ENCODE measurements at regions not wholly inside any gene's neighbourhood (a gene's known extent, or its start where the extent isn't known, plus 50 kb on each side); places are given as distances from the start of the nearest gene placed in this dataset.
"Not testable (repeated sequence)": the region's sequence is repeated elsewhere in the genome, so short reads cannot be mapped to it uniquely, and the experiment has no call there.

- no peak for DNase-seq
These were observed 356.2 kb downstream of the GLRX3 start for GRCh38 chr10:130492266-130492934.

GRCh38 chr10:130493021-130493420 lies 356.8 kb downstream of the GLRX3 start:
- DNase-seq = no peak

GRCh38 chr10:130493446-130494145 lies 357.4 kb downstream of the GLRX3 start:
- no peak for DNase-seq

- DNase-seq = no peak
These were observed 359.1 kb downstream of the GLRX3 start for GRCh38 chr10:130495116-130495862.

GRCh38 chr10:130495891-130496636 lies 359.9 kb downstream of the GLRX3 start:
- DNase-seq = no peak

GRCh38 chr10:130497056-130498010 lies 361.1 kb downstream of the GLRX3 start:
- DNase-seq = no peak

- DNase-seq = no peak
These were observed 361.9 kb downstream of the GLRX3 start for GRCh38 chr10:130498042-130498441.

GRCh38 chr10:130498934-130499333 lies 362.7 kb downstream of the GLRX3 start:
- no peak for DNase-seq

- no peak for DNase-seq
These were observed 363.4 kb downstream of the GLRX3 start for GRCh38 chr10:130499541-130499940.

GRCh38 chr10:130500261-130501000 lies 364.2 kb downstream of the GLRX3 start:
- DNase-seq = no peak

- DNase-seq = no peak
These were observed 371.3 kb downstream of the GLRX3 start for GRCh38 chr10:130507461-130507860.

GRCh38 chr10:130509881-130510689 lies 373.9 kb downstream of the GLRX3 start:
- DNase-seq = no peak

GRCh38 chr10:130510755-130511154 lies 374.6 kb downstream of the GLRX3 start:
- no peak for DNase-seq

GRCh38 chr10:130511766-130512165 lies 375.6 kb downstream of the GLRX3 start:
- no peak for DNase-seq

GRCh38 chr10:130512936-130513335 lies 376.7 kb downstream of the GLRX3 start:
- no peak for DNase-seq

- no peak for DNase-seq
These were observed 377.7 kb downstream of the GLRX3 start for GRCh38 chr10:130513686-130514476.

GRCh38 chr10:130515670-130516069 lies 379.5 kb downstream of the GLRX3 start:
- DNase-seq = no peak

GRCh38 chr10:130516141-130516735 lies 380.0 kb downstream of the GLRX3 start:
- no peak for DNase-seq

GRCh38 chr10:130518921-130519320 lies 382.7 kb downstream of the GLRX3 start:
- not testable (repeated sequence) for DNase-seq
